HEK293 (cell line): ENCODE measurements at regions not wholly inside any gene's neighbourhood (a gene's known extent, or its start where the extent isn't known, plus 50 kb on each side); places are given as distances from the start of the nearest gene placed in this dataset.

Experiments used
- CTCF ChIA-PET: fragments of 350-600 bp; formaldehyde crosslinking; extraction: SDS; loops from one replicate; lab custom pipeline; 2021; ENCODE audit warnings: antibody characterized with exemption; lab: Yijun Ruan, JAX
- POLR2A ChIA-PET: fragments of 300-600 bp; formaldehyde crosslinking; extraction: SDS; loops from one replicate; lab custom pipeline; 2020; ENCODE audit warnings: antibody characterized with exemption, inconsistent platforms; lab: Yijun Ruan, JAX
- H3K27ac ChIP-seq: fragments of 200-500 bp; sonication (Bioruptor generic); 2 replicates; pipeline ENCODE4 v1.5.1; 2014; ENCODE audit warnings: low read depth, low read length, control low read depth, inconsistent platforms; ENCODE audit errors: extremely low read depth
- H3K36me3 ChIP-seq, 2 experiments: fragments of 200-500 bp in 1 of 2; sonication (Bioruptor generic) in 1 of 2; 1 replicate in 1 of 2; 2 replicates in 1 of 2; pipeline ENCODE4 v1.5.1; 2014 to 2017; ENCODE audit warnings: inconsistent platforms in 2 of 2, low read length in 2 of 2; ENCODE audit not compliant: control insufficient read depth in 2 of 2, insufficient read depth in 1 of 2
- H3K4me1 ChIP-seq: fragments of 200-500 bp; sonication (Bioruptor generic); 2 replicates; pipeline ENCODE4 v1.5.1; 2014; ENCODE audit warnings: mild to moderate bottlenecking, low read length, inconsistent platforms; ENCODE audit not compliant: control insufficient read depth, insufficient read depth
- H3K4me3 ChIP-seq: 2 replicates; pipeline ENCODE4 v1.5.1; 2011; ENCODE audit warnings: low read depth, mild to moderate bottlenecking, control low read depth, low read length, moderate library complexity
- H3K9me3 ChIP-seq: fragments of 200-500 bp; sonication (Bioruptor generic); 2 replicates; pipeline ENCODE4 v1.5.1; 2014; ENCODE audit warnings: low read depth, low read length, inconsistent platforms; ENCODE audit not compliant: control insufficient read depth, insufficient read depth
- FEZF1 ChIP-seq: fragments of 450-650 bp; formaldehyde crosslinking; IDR thresholded peaks from 2 replicates; pipeline ENCODE4 v1.5.1; 2016; ENCODE audit warnings: missing biosample characterization, missing genetic modification characterization
- GLI4 ChIP-seq: fragments of 450-650 bp; formaldehyde crosslinking; IDR thresholded peaks from 2 replicates; pipeline ENCODE4 v1.5.1; 2016; ENCODE audit warnings: missing biosample characterization, missing genetic modification characterization
- GLIS2 ChIP-seq: fragments of 450-650 bp; formaldehyde crosslinking; IDR thresholded peaks from 2 replicates; pipeline ENCODE4 v1.5.1; 2016; ENCODE audit warnings: missing biosample characterization, missing genetic modification characterization
- HOXA7 ChIP-seq: sonication (generic); formaldehyde crosslinking; IDR thresholded peaks from 2 replicates; pipeline ENCODE4 v1.8.1; 2022; ENCODE audit warnings: missing genetic modification reagents, borderline replicate concordance
- KLF10 ChIP-seq: fragments of 450-650 bp; IDR thresholded peaks from 2 replicates; pipeline ENCODE4 v1.5.1; 2018; ENCODE audit warnings: missing biosample characterization, mild to moderate bottlenecking, missing genetic modification characterization
- SCRT1 ChIP-seq: fragments of 450-650 bp; formaldehyde crosslinking; IDR thresholded peaks from 2 replicates; pipeline ENCODE4 v1.5.1; 2016; ENCODE audit warnings: missing biosample characterization, missing genetic modification characterization, borderline replicate concordance
- TRIM28 ChIP-seq: IDR thresholded peaks from 2 replicates; pipeline ENCODE4 v1.6.1; 2011; ENCODE audit warnings: low read length, control low read depth, borderline replicate concordance
- ZBTB11 ChIP-seq: fragments of 450-650 bp; formaldehyde crosslinking; conservative IDR thresholded peaks from 2 replicates; pipeline ENCODE4 v1.5.1; 2016; ENCODE audit warnings: low read depth, missing biosample characterization, missing genetic modification characterization
- ZBTB17 ChIP-seq: fragments of 450-650 bp; formaldehyde crosslinking; IDR thresholded peaks from 2 replicates; pipeline ENCODE4 v1.5.1; 2016; ENCODE audit warnings: missing biosample characterization, missing genetic modification characterization
- ZBTB20 ChIP-seq: fragments of 450-650 bp; formaldehyde crosslinking; IDR thresholded peaks from 2 replicates; pipeline ENCODE4 v1.5.1; 2016; ENCODE audit warnings: missing biosample characterization, missing genetic modification characterization
- ZFP41 ChIP-seq: fragments of 450-650 bp; formaldehyde crosslinking; IDR thresholded peaks from 2 replicates; pipeline ENCODE4 v1.5.1; 2016; ENCODE audit warnings: missing biosample characterization, missing genetic modification characterization, borderline replicate concordance
- ZNF184 ChIP-seq: fragments of 450-650 bp; IDR thresholded peaks from 2 replicates; pipeline ENCODE4 v1.5.1; 2018; ENCODE audit warnings: missing biosample characterization, mild to moderate bottlenecking, missing genetic modification characterization
- ZNF248 ChIP-seq: fragments of 450-650 bp; formaldehyde crosslinking; IDR thresholded peaks from 2 replicates; pipeline ENCODE4 v1.5.1; 2017; ENCODE audit warnings: missing biosample characterization, missing genetic modification characterization
- ZNF354C ChIP-seq: fragments of 450-650 bp; formaldehyde crosslinking; IDR thresholded peaks from 2 replicates; pipeline ENCODE4 v1.5.1; 2016; ENCODE audit warnings: missing biosample characterization, missing genetic modification characterization, low read depth, borderline replicate concordance
- ZNF423 ChIP-seq: fragments of 450-650 bp; formaldehyde crosslinking; IDR thresholded peaks from 2 replicates; pipeline ENCODE4 v1.5.1; 2016; ENCODE audit warnings: missing biosample characterization, missing genetic modification characterization
- ZNF433 ChIP-seq: fragments of 450-650 bp; formaldehyde crosslinking; IDR thresholded peaks from 2 replicates; pipeline ENCODE4 v1.5.1; 2016; ENCODE audit warnings: missing biosample characterization, missing genetic modification characterization, low read depth
- ZNF544 ChIP-seq: fragments of 450-650 bp; formaldehyde crosslinking; IDR thresholded peaks from 2 replicates; pipeline ENCODE4 v1.5.0; 2017; ENCODE audit warnings: missing biosample characterization, missing genetic modification characterization
- ZNF560 ChIP-seq: fragments of 450-650 bp; formaldehyde crosslinking; IDR thresholded peaks from 2 replicates; pipeline ENCODE4 v1.5.1; 2017; ENCODE audit warnings: missing biosample characterization, missing genetic modification characterization, borderline replicate concordance
- ZNF585B ChIP-seq: fragments of 450-650 bp; formaldehyde crosslinking; IDR thresholded peaks from 2 replicates; pipeline ENCODE4 v1.5.1; 2016; ENCODE audit warnings: missing biosample characterization, missing genetic modification characterization
- ZNF623 ChIP-seq: fragments of 450-650 bp; formaldehyde crosslinking; IDR thresholded peaks from 2 replicates; pipeline ENCODE4 v1.5.1; 2016; ENCODE audit warnings: missing biosample characterization, missing genetic modification characterization
- ZNF624 ChIP-seq: fragments of 450-650 bp; formaldehyde crosslinking; IDR thresholded peaks from 2 replicates; pipeline ENCODE4 v1.5.1; 2017; ENCODE audit warnings: missing biosample characterization, missing genetic modification characterization
- ZNF707 ChIP-seq: fragments of 450-650 bp; formaldehyde crosslinking; IDR thresholded peaks from 2 replicates; pipeline ENCODE4 v1.5.1; 2016; ENCODE audit warnings: missing biosample characterization, missing genetic modification characterization
- ZNF830 ChIP-seq: fragments of 450-650 bp; IDR thresholded peaks from 2 replicates; pipeline ENCODE4 v1.5.0; 2018; ENCODE audit warnings: missing biosample characterization, missing genetic modification characterization, low read depth, mild to moderate bottlenecking, moderate library complexity
- ZNF843 ChIP-seq: fragments of 450-650 bp; formaldehyde crosslinking; IDR thresholded peaks from 2 replicates; pipeline ENCODE4 v1.5.1; 2016; ENCODE audit warnings: missing biosample characterization, missing genetic modification characterization
- ZSCAN4 ChIP-seq: fragments of 450-650 bp; formaldehyde crosslinking; IDR thresholded peaks from 2 replicates; pipeline ENCODE4 v1.5.1; 2017; ENCODE audit warnings: missing biosample characterization, missing genetic modification characterization
- TF ChIP-seq, protein P1 (sequence below): fragments of 450-650 bp; formaldehyde crosslinking; IDR thresholded peaks from 2 replicates; pipeline ENCODE4 v1.5.1; 2016; ENCODE audit warnings: missing biosample characterization, missing genetic modification characterization

DNA sequence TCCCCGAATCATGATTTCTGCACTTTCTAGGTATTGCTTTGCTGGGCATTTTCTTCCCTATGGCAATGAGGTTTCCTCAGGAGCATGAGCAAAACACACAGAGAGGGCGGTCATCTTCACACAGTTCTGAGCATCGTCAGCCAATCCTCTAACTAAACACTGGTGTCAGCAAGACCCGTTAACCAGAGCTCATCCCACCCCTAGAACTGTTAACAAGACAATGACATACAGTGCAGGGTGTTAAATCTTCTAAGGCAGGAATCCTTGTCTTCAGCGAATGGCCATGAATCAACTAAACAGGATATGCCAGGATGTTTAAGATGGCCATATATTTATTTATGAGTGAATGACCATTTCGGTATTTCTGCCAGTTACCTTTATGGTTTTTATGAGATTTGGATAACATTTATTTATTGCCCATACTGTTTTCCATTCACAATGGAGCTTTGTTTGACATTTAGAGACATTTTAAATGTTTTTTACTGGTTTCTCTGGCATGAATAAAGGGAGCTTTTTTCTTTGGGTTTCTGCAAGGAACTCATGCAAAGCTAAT lies 411.5 kb upstream of the PROK2 start (continued):
- no peak for TF ChIP-seq SCRT1 (tag by site-specific recombination)
- no peak for TF ChIP-seq ZNF354C (tag by site-specific recombination)
- no peak for TF ChIP-seq ZNF544
- TF ChIP-seq ZBTB11 = no peak

- H3K4me3 ChIP-seq = no peak overlapping the region
- ChIA-PET CTCF (no interaction called here), POLR2A (no interaction called here)
- no peaks in the 10 kb centered on the region for H3K4me1 ChIP-seq
- H3K27ac ChIP-seq = no peak overlapping the region
- TF ChIP-seq ZNF843 = no peak
- no peak for TF ChIP-seq HOXA7 (CRISPR knock-in tag)
- TF ChIP-seq ZNF623 = no peak
- TF ChIP-seq ZBTB17 = peak; percentile 74
- no peak for TF ChIP-seq ZNF433 (tag by site-specific recombination)
- no peaks in the 10 kb centered on the region for H3K36me3 ChIP-seq
- H3K9me3 ChIP-seq = no peaks in the 10 kb centered on the region
Observed at GRCh38 chr3:72195895-72196294, 410.9 kb upstream of the PROK2 start.

GRCh38 chr3:72194458-72194857 lies 409.5 kb upstream of the PROK2 start:
- Histone ChIP-seq H3K4me3 (no peak overlapping the region), H3K36me3 (no peaks in the 10 kb centered on the region)
- ChIA-PET POLR2A (no interaction called here), CTCF (interaction anchor here (0.6 kb wide), 1 partner anchor 20 kb away, joined by 3 read pairs; no protein-coding TSS in a partner anchor)
- TF ChIP-seq ZNF354C (tag by site-specific recombination) (no peak), ZSCAN4 (no peak), ZNF624 (tag by site-specific recombination) (no peak), ZNF585B (tag by site-specific recombination) (no peak), GLIS2 (tag by site-specific recombination) (no peak), ZNF184 (tag by site-specific recombination) (no peak), ZNF830 (tag by site-specific recombination) (no peak), ZNF560 (tag by site-specific recombination) (no peak), KLF10 (no peak), GLI4 (no peak), TRIM28 (no peak), ZNF423 (tag by site-specific recombination) (no peak), ZNF433 (tag by site-specific recombination) (no peak), ZNF248 (no peak), ZBTB20 (tag by site-specific recombination) (no peak), ZNF707 (tag by site-specific recombination) (no peak), ZFP41 (tag by site-specific recombination) (no peak), FEZF1 (no peak), SCRT1 (tag by site-specific recombination) (no peak)
- TF ChIP-seq, protein P1, sequence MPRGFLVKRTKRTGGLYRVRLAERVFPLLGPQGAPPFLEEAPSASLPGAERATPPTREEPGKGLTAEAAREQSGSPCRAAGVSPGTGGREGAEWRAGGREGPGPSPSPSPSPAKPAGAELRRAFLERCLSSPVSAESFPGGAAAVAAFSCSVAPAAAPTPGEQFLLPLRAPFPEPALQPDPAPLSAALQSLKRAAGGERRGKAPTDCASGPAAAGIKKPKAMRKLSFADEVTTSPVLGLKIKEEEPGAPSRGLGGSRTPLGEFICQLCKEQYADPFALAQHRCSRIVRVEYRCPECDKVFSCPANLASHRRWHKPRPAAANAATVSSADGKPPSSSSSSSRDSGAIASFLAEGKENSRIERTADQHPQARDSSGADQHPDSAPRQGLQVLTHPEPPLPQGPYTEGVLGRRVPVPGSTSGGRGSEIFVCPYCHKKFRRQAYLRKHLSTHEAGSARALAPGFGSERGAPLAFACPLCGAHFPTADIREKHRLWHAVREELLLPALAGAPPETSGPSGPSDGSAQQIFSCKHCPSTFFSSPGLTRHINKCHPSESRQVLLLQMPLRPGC (tag by site-specific recombination) = no peak
- TF ChIP-seq, all 188 proteins: peak for 0
- Histone ChIP-seq H3K9me3 (no peaks in the 10 kb centered on the region), H3K4me1 (no peaks in the 10 kb centered on the region), H3K27ac (no peak overlapping the region)
